IMR-90 (cell line): ENCODE measurements at regions not wholly inside any gene's neighbourhood (a gene's known extent, or its start where the extent isn't known, plus 50 kb on each side); places are given as distances from the start of the nearest gene placed in this dataset.

Source experiments
- ATAC-seq: fragments of 200-7000 bp; cut with Tn5 transposase; 2 replicates; pipeline ENCODE4 v1.9.1; 2020; ENCODE audit warnings: low read depth, mild to moderate bottlenecking, moderate library complexity
- BruUV-seq: library from RNA; stranded (reverse); fragments of 400-500 nt; replicated peaks from 2 replicates; lab custom pipeline; 2021; lab: Mats Ljungman, UMichigan
- CTCF ChIA-PET: fragments of 300-600 bp; formaldehyde crosslinking; extraction: SDS; loops from one replicate; lab custom pipeline; 2021; ENCODE audit warnings: antibody characterized with exemption; lab: Yijun Ruan, JAX
- POLR2A ChIA-PET: fragments of 300-600 bp; sonication (Branson Sonifier 250); formaldehyde crosslinking; loops from one replicate; lab custom pipeline; 2022; ENCODE audit warnings: antibody characterized with exemption; ENCODE audit not compliant: unreplicated experiment; lab: Charles Lee
- DNase-seq: peaks from one replicate; pipeline ENCODE4 v3.0.0; 2013
- H2AFZ ChIP-seq: replicated peaks from 2 replicates; pipeline ENCODE3; 2013; ENCODE audit warnings: low read length, mild to moderate bottlenecking; ENCODE audit not compliant: poor library complexity
- H2AK5ac ChIP-seq: 2 replicates; pipeline ENCODE4 v1.6.1; 2013; ENCODE audit warnings: low read depth, low read length, inconsistent platforms
- H2AK9ac ChIP-seq: replicated peaks from 2 replicates; pipeline ENCODE3; 2013; ENCODE audit warnings: mild to moderate bottlenecking, low read depth, low read length, moderate library complexity; ENCODE audit not compliant: poor library complexity
- H2BK120ac ChIP-seq: 2 replicates; pipeline ENCODE4 v1.6.1; 2013; ENCODE audit warnings: low read depth, low read length, inconsistent platforms
- H2BK15ac ChIP-seq: 3 replicates; pipeline ENCODE4 v1.6.1; 2013; ENCODE audit warnings: low read depth, low read length, inconsistent platforms
- H2BK20ac ChIP-seq: 2 replicates; pipeline ENCODE4 v1.6.1; 2013; ENCODE audit warnings: low read depth, mild to moderate bottlenecking, inconsistent platforms, low read length, moderate library complexity
- H2BK5ac ChIP-seq: 2 replicates; pipeline ENCODE4 v1.6.1; 2013; ENCODE audit warnings: mild to moderate bottlenecking, low read depth, low read length, inconsistent platforms; ENCODE audit not compliant: poor library complexity, severe bottlenecking
- H3K14ac ChIP-seq: replicated peaks from 2 replicates; pipeline ENCODE4 v1.6.1; 2013; ENCODE audit warnings: low read depth, low read length, inconsistent platforms
- H3K18ac ChIP-seq: 2 replicates; pipeline ENCODE4 v1.6.1; 2013; ENCODE audit warnings: low read depth, low read length, control low read depth
- H3K23ac ChIP-seq: 2 replicates; pipeline ENCODE4 v1.6.1; 2013; ENCODE audit warnings: low read depth, low read length, inconsistent platforms
- H3K27ac ChIP-seq: 2 replicates; pipeline ENCODE4 v1.5.1; 2013; ENCODE audit warnings: mild to moderate bottlenecking, control low read depth, low read length; ENCODE audit not compliant: insufficient read depth
- H3K27me3 ChIP-seq: 2 replicates; pipeline ENCODE4 v1.6.1; 2013; ENCODE audit warnings: low read length; ENCODE audit not compliant: control insufficient read depth, insufficient read depth
- H3K36me3 ChIP-seq: 2 replicates; pipeline ENCODE4 v1.6.1; 2013; ENCODE audit warnings: low read length, mixed read lengths; ENCODE audit not compliant: control insufficient read depth, insufficient read depth
- H3K4ac ChIP-seq: 2 replicates; pipeline ENCODE4 v1.6.1; 2013; ENCODE audit warnings: low read depth, low read length, inconsistent platforms
- H3K4me1 ChIP-seq: 2 replicates; pipeline ENCODE4 v1.6.1; 2013; ENCODE audit warnings: low read length, mixed read lengths; ENCODE audit not compliant: control insufficient read depth, insufficient read depth
- H3K4me2 ChIP-seq: 2 replicates; pipeline ENCODE4 v1.6.1; 2013; ENCODE audit warnings: low read depth, mild to moderate bottlenecking, control low read depth, low read length, moderate library complexity
- H3K4me3 ChIP-seq: 2 replicates; pipeline ENCODE4 v1.5.1; 2013; ENCODE audit warnings: low read depth, mild to moderate bottlenecking, control low read depth, low read length, moderate library complexity; ENCODE audit not compliant: insufficient read depth
- H3K56ac ChIP-seq: 2 replicates; pipeline ENCODE4 v1.6.1; 2013; ENCODE audit warnings: low read length, inconsistent platforms; ENCODE audit not compliant: insufficient read depth; ENCODE audit errors: extremely low read depth
- H3K79me1 ChIP-seq, 2 experiments: 2 replicates each; pipeline ENCODE4 v1.6.1; 2013; ENCODE audit warnings: low read length in 2 of 2, inconsistent platforms in 1 of 2, low read depth in 1 of 2
- H3K9ac ChIP-seq: 2 replicates; pipeline ENCODE4 v1.6.1; 2013; ENCODE audit warnings: low read depth, low read length, control low read depth
- H3K9me1 ChIP-seq: 2 replicates; pipeline ENCODE4 v1.6.1; 2013; ENCODE audit warnings: low read length, inconsistent platforms; ENCODE audit not compliant: insufficient read depth
- H3K9me3 ChIP-seq: 2 replicates; pipeline ENCODE4 v1.6.1; 2013; ENCODE audit warnings: low read length; ENCODE audit not compliant: control insufficient read depth, insufficient read depth
- H4K20me1 ChIP-seq: 2 replicates; pipeline ENCODE4 v1.6.1; 2013; ENCODE audit warnings: low read length, inconsistent platforms; ENCODE audit not compliant: insufficient read depth
- H4K5ac ChIP-seq: 2 replicates; pipeline ENCODE4 v1.6.1; 2013; ENCODE audit warnings: mild to moderate bottlenecking, low read depth, low read length, control low read depth
- H4K8ac ChIP-seq, 2 experiments: 2 replicates each; pipeline ENCODE4 v1.6.1; 2013; ENCODE audit warnings: low read depth in 2 of 2, low read length in 2 of 2, control low read depth in 1 of 2, inconsistent platforms in 1 of 2
- H4K91ac ChIP-seq: 2 replicates; pipeline ENCODE4 v1.6.1; 2013; ENCODE audit warnings: low read depth, low read length, inconsistent platforms; ENCODE audit not compliant: insufficient read depth
- CHD1 ChIP-seq: IDR thresholded peaks from 2 replicates; pipeline ENCODE4 v1.6.1; 2012; ENCODE audit warnings: low read depth, low read length, improper control_type of control experiment
- MXI1 ChIP-seq: IDR thresholded peaks from 2 replicates; pipeline ENCODE4 v1.6.1; 2012; ENCODE audit warnings: low read depth, mild to moderate bottlenecking, low read length, moderate library complexity, borderline replicate concordance
- RAD21 ChIP-seq: IDR thresholded peaks from 2 replicates; pipeline ENCODE4 v1.6.1; 2012; ENCODE audit warnings: low read length, improper control_type of control experiment
- RCOR1 ChIP-seq: IDR thresholded peaks from 2 replicates; pipeline ENCODE4 v1.6.1; 2012; ENCODE audit warnings: mild to moderate bottlenecking, low read length, improper control_type of control experiment; ENCODE audit not compliant: insufficient replicate concordance
- USF2 ChIP-seq: fragments of 150-350 bp; IDR thresholded peaks from 2 replicates; pipeline ENCODE4 v1.6.1; 2017; ENCODE audit warnings: mild to moderate bottlenecking, antibody characterized with exemption, low read length, low read depth
- WGBS, 2 experiments: methylation state at CpG; one replicate each; pipeline versions ENCODE4 v1.1.5 to v1.1.7; 2013; ENCODE audit warnings: missing lambda C conversion rate in 2 of 2; ENCODE audit not compliant: insufficient read length in 1 of 2; ENCODE audit errors: extremely low coverage in 2 of 2; 5-methylcytosine and 5-hydroxymethylcytosine counted together
- dilution Hi-C: fragments of 300-500 bp; cut with HindIII; formaldehyde crosslinking; loops from one replicate; pipeline ENCODE4 v1.14.3; 2018; ENCODE audit warnings: low sequenced_read_pairs; ENCODE audit not compliant: unreplicated experiment
- in situ Hi-C: fragments of 300-500 bp; cut with MboI; formaldehyde crosslinking; loops from 3 replicates; pipeline ENCODE4 v1.14.3; 2019; ENCODE audit warnings: low sequenced_read_pairs, inconsistent platforms, mixed read lengths
- intact Hi-C: fragments of 100-400 bp; cut with micrococcal nuclease; formaldehyde crosslinking; loops from 2 replicates; pipeline ENCODE4 v1.10.0; 2022

- H3K4me3 ChIP-seq: no peak overlapping the region
- ChIA-PET POLR2A (no interaction called here), CTCF (no interaction called here)
- H3K56ac ChIP-seq: no peak overlapping the region
- no peak overlapping the region for H3K4ac ChIP-seq
- no peak overlapping the region for H3K27ac ChIP-seq
- H2BK5ac ChIP-seq: no peak overlapping the region
- BruUV-seq: no TSS peak
- H3K36me3 ChIP-seq: no peaks in the 10 kb centered on the region
- no peaks in the 10 kb centered on the region for H4K20me1 ChIP-seq
- no peak overlapping the region for H4K5ac ChIP-seq
- peaks cover 14% of the 10 kb centered on the region for H3K9me3 ChIP-seq
- H3K9me1 ChIP-seq: no peaks in the 10 kb centered on the region
- H2BK15ac ChIP-seq: no peak overlapping the region
- no peak overlapping the region for H2BK20ac ChIP-seq
- ATAC-seq (no peak), DNase-seq (no peak)
- intact Hi-C loops: no loop called here
- no peaks in the 10 kb centered on the region for H3K79me1 ChIP-seq
- H3K14ac ChIP-seq: no peak overlapping the region
- no peak overlapping the region for H2AK9ac ChIP-seq
- H2BK120ac ChIP-seq: no peak overlapping the region
- H3K27me3 ChIP-seq: no peaks in the 10 kb centered on the region
- dilution Hi-C loops: no loop called here
- H2AK5ac ChIP-seq: no peak overlapping the region
- H3K9ac ChIP-seq: no peak overlapping the region
- H4K91ac ChIP-seq: no peak overlapping the region
- H3K23ac ChIP-seq: no peak overlapping the region
- H2AFZ ChIP-seq: no peak overlapping the region
- no CpG with 5 or more reads among the region's 8 CpGs for WGBS, 2 experiments
- in situ Hi-C loops: no loop called here
- H3K4me2 ChIP-seq: no peak overlapping the region
- H4K8ac ChIP-seq: no peak overlapping the region
- H3K4me1 ChIP-seq: no peaks in the 10 kb centered on the region
- TF ChIP-seq MXI1 (no peak), RCOR1 (no peak), RAD21 (no peak), USF2 (no peak), CHD1 (no peak)
- H3K18ac ChIP-seq: no peak overlapping the region
Observed at GRCh38 chr1:208818770-208819445, 574.7 kb upstream of the PLXNA2 start.
